Brain microvascular endothelial cell (primary cell): ENCODE measurements at regions not wholly inside any gene's neighbourhood (a gene's known extent, or its start where the extent isn't known, plus 50 kb on each side); places are given as distances from the start of the nearest gene placed in this dataset.

Experiments
- DNase-seq: peaks from one replicate; pipeline ENCODE4 v3.0.0-alpha.2; 2020
- H3K27ac ChIP-seq: fragments of 250-450 bp; sonication (Bioruptor Pico); 2 replicates; pipeline ENCODE4 v1.5.1; 2020; ENCODE audit warnings: mild to moderate bottlenecking, moderate library complexity
- H3K27me3 ChIP-seq: fragments of 250-450 bp; sonication (Bioruptor Pico); replicated peaks from 2 replicates; pipeline ENCODE4 v1.5.1; 2020; ENCODE audit warnings: mild to moderate bottlenecking
- H3K36me3 ChIP-seq: fragments of 250-450 bp; sonication (Bioruptor Pico); replicated peaks from 2 replicates; pipeline ENCODE4 v1.5.1; 2020; ENCODE audit warnings: mild to moderate bottlenecking
- H3K4me3 ChIP-seq: 2 replicates; pipeline ENCODE4 v1.5.1; 2011; ENCODE audit warnings: low read depth, mild to moderate bottlenecking, control low read depth, low read length, moderate library complexity
- in situ Hi-C: cut with HindIII; loops from 2 replicates; pipeline ENCODE4 v1.10.0; 2017; ENCODE audit warnings: low sequenced_read_pairs, low pct_ligation_motif_present
- TF ChIP-seq, protein P1 (sequence below): IDR thresholded peaks from 2 replicates; pipeline ENCODE4 v1.5.1; 2011; ENCODE audit warnings: low read depth, mild to moderate bottlenecking, moderate library complexity, low read length, control low read depth, inconsistent platforms; ENCODE audit errors: missing control alignments

DNA sequence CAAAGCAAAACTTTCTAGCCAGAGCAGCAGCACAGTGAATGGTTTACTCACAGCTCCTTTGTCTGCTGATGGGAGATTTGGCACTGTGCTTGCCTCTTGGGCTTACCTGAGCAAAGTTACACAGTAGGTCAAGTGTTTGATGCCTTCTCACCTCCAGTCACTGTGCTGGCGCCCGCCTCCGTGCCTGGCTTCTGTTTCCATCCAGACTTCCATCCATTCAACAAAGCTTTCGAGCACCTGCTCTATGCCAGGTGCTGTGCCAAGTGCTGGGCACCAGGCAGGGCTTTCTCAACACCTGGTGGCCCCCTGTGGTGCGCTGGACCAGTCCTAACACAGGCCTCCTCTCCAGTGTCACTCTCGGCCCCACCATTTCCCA lies 199.2 kb upstream of the EEA1 start:
- H3K27ac ChIP-seq: no peak overlapping the region
- TF ChIP-seq, protein P1, sequence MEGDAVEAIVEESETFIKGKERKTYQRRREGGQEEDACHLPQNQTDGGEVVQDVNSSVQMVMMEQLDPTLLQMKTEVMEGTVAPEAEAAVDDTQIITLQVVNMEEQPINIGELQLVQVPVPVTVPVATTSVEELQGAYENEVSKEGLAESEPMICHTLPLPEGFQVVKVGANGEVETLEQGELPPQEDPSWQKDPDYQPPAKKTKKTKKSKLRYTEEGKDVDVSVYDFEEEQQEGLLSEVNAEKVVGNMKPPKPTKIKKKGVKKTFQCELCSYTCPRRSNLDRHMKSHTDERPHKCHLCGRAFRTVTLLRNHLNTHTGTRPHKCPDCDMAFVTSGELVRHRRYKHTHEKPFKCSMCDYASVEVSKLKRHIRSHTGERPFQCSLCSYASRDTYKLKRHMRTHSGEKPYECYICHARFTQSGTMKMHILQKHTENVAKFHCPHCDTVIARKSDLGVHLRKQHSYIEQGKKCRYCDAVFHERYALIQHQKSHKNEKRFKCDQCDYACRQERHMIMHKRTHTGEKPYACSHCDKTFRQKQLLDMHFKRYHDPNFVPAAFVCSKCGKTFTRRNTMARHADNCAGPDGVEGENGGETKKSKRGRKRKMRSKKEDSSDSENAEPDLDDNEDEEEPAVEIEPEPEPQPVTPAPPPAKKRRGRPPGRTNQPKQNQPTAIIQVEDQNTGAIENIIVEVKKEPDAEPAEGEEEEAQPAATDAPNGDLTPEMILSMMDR: no peak

DNA sequence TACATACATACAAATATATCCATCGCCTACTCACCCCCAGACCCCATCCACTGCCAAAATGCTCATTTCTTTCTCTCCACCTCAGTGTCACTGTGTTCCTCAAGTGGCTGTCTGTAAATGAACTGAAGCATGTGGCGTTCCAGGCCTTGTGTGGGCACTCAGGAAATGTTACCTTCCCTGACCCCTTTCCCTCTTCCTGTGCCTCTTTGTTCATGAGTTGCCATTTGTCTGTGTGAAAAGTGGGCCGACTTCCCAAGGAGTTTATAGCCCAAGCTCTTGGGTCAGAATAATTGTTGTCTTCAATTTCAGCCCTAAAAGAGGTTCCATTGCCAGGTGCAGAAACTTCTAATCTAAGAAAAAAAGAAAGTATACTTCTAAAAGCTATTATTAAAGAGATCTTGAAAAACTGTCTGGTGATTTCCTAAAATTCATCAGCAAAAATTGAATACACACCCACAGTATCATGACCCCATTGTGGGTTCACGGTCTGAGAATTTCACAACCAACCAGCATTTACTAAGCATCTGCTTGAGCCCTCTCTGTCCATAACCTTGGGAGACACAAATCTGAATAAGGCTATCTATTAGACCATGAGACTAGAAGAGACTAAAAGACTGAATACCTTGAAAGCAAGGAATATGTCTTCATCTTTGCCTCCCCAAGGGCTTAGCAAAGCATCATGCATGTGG lies 201.4 kb upstream of the EEA1 start:
- Histone ChIP-seq H3K4me3 (no peak overlapping the region), H3K36me3 (no peaks in the 10 kb centered on the region), H3K27ac (no peak overlapping the region), H3K27me3 (no peaks in the 10 kb centered on the region)
- TF ChIP-seq, protein P1: no peak
- DNase-seq: no peak
- in situ Hi-C loops: no loop called here

More for the DNA sequence above, 199.2 kb upstream of the EEA1 start:
- no peaks in the 10 kb centered on the region for H3K27me3 ChIP-seq
- H3K36me3 ChIP-seq: no peaks in the 10 kb centered on the region
- H3K4me3 ChIP-seq: no peak overlapping the region
- no peak for DNase-seq
- in situ Hi-C loops: no loop called here

DNA sequence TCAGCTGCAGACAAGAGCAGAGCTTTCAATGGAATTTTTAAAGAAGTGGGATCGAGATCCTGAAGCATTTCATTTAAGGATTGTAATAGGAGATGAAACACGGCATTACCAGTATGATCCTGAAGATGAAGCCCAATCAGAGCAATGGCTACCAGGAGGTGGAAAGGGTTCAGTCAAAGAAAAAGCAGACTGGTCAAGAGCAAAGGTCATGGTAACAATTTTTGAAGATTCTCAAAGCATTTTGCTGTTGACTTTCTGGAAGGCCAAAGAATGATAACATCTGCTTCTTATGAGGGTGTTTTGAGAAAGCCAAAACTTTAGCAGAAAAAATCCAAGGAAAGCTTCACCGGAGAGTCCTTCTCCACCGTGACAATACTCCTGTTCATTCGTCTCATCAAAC lies 204.3 kb upstream of the EEA1 start:
- TF ChIP-seq, protein P1: no peak
- H3K27me3 ChIP-seq: no peaks in the 10 kb centered on the region
- no peak overlapping the region for H3K4me3 ChIP-seq
- in situ Hi-C loops: no loop called here
- no peak for DNase-seq
- H3K36me3 ChIP-seq: no peaks in the 10 kb centered on the region
- H3K27ac ChIP-seq: no peak overlapping the region

DNA sequence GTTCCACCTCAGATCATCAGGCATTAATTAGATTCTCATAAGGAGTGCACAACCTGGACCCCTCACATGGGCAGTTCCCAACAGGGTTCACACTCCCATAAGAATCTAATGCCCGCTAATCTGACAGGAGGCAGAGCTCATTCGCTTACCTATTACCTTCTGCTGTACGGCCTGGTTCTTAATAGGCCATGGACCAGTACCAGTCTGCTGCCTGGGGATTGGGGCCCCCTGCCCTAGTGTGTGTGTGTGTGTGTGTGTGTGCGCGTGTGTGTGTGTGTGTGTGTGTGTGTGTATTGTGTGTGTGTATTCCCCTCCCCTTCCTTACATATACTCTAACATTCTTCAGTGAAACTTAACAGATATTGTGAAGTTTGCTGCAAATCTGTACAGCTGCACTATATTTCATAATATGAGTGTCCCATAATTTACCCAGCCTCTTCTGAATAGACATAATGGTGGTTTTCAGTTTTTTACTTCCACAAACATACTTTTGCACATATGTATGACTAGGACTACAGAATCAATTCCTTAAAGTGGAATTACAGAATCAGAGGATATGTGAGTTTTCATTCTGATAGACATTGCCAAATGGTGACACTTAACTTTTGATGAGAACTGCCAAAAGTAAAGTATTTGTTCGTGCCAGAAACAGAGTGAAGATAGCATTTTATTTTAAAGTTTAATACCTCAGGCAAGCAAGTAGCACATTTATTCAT lies 205.2 kb upstream of the EEA1 start:
- no peak overlapping the region for H3K27ac ChIP-seq
- TF ChIP-seq, protein P1: no peak
- H3K36me3 ChIP-seq: no peaks in the 10 kb centered on the region
- DNase-seq: no peak
- in situ Hi-C loops: no loop called here
- H3K4me3 ChIP-seq: no peak overlapping the region
- no peaks in the 10 kb centered on the region for H3K27me3 ChIP-seq

DNA sequence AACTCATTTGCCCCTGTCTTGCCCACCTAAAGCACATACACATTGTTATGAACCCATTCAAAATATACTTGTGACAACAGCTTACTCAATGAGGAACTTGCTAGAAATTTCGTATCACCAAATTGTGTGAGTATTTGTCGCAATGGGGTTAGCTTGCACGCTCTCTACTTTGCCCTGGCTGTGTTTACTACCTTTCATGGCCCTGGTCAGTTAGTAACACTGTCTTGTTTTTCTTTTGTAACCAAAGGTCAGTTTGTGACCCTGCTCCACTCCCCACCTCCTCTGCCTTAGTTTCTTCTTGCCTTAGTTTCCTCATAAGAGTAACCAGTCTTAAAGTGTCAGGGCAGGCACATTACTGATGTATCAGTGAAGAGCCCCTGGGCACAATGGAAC lies 205.8 kb upstream of the EEA1 start:
- H3K27me3 ChIP-seq: no peaks in the 10 kb centered on the region
- no peaks in the 10 kb centered on the region for H3K36me3 ChIP-seq
- DNase-seq: no peak
- in situ Hi-C loops: no loop called here
- H3K27ac ChIP-seq: no peak overlapping the region
- no peak overlapping the region for H3K4me3 ChIP-seq
- TF ChIP-seq, protein P1: no peak
